SU-DHL-6 (cell line): ENCODE measurements at regions not wholly inside any gene's neighbourhood (a gene's known extent, or its start where the extent isn't known, plus 50 kb on each side); places are given as distances from the start of the nearest gene placed in this dataset.

Experiments used
- H2AFZ ChIP-seq: fragments of 200-600 bp; sonication (generic); 2 replicates; pipeline ENCODE4 v1.6.1; 2014; ENCODE audit warnings: low read depth, mild to moderate bottlenecking, moderate library complexity, mixed read lengths, antibody characterized with exemption, low read length; ENCODE audit not compliant: severe bottlenecking
- H3F3A ChIP-seq: fragments of 200-600 bp; shearing (Covaris generic); 2 replicates; pipeline ENCODE4 v1.6.0; 2016; ENCODE audit warnings: antibody characterized with exemption, mild to moderate bottlenecking; ENCODE audit not compliant: insufficient read depth
- H3K27ac ChIP-seq: fragments of 200-600 bp; sonication (generic); 2 replicates; pipeline ENCODE4 v1.5.1; 2016; ENCODE audit warnings: low read depth, mild to moderate bottlenecking, low read length, moderate library complexity, mixed read lengths
- H3K27me3 ChIP-seq: fragments of 200-600 bp; sonication (generic), shearing (Covaris generic); 2 replicates; pipeline ENCODE4 v1.6.0; 2014; ENCODE audit warnings: mild to moderate bottlenecking, low read length
- H3K36me3 ChIP-seq: fragments of 200-600 bp; sonication (generic); 2 replicates; pipeline ENCODE4 v1.6.1; 2014; ENCODE audit warnings: mild to moderate bottlenecking, low read length, mixed read lengths
- H3K4me2 ChIP-seq: fragments of 300-600, 200-600 bp; shearing (Covaris generic), sonication (generic); 2 replicates; pipeline ENCODE4 v1.6.0; 2014; ENCODE audit warnings: low read length, low read depth, mild to moderate bottlenecking; ENCODE audit not compliant: poor library complexity, severe bottlenecking
- H3K4me3 ChIP-seq: fragments of 200-600 bp; sonication (generic); 2 replicates; pipeline ENCODE4 v1.5.1; 2014; ENCODE audit warnings: antibody characterized with exemption, low read length, mild to moderate bottlenecking, mixed read lengths; ENCODE audit not compliant: insufficient read depth, poor library complexity, severe bottlenecking
- H3K79me2 ChIP-seq: fragments of 200-600 bp; sonication (generic); 2 replicates; pipeline ENCODE4 v1.6.1; 2014; ENCODE audit warnings: mild to moderate bottlenecking, low read length, moderate library complexity; ENCODE audit not compliant: insufficient read depth
- H3K9ac ChIP-seq: fragments of 200-600 bp; sonication (generic); 2 replicates; pipeline ENCODE4 v1.7.0; 2014; ENCODE audit warnings: mild to moderate bottlenecking, low read length
- H3K9me2 ChIP-seq: fragments of 200-600 bp; sonication (generic); replicated peaks from 2 replicates; pipeline ENCODE4 v1.6.1; 2014; ENCODE audit warnings: low read length; ENCODE audit not compliant: insufficient read depth
- H3K9me3 ChIP-seq: fragments of 200-600 bp; sonication (generic); 2 replicates; pipeline ENCODE4 v1.6.1; 2014; ENCODE audit warnings: low read length, mixed read lengths; ENCODE audit not compliant: insufficient read depth
- H4K20me1 ChIP-seq: fragments of 200-600 bp; sonication (generic); 2 replicates; pipeline ENCODE4 v1.6.1; 2014; ENCODE audit warnings: low read depth, mild to moderate bottlenecking, antibody characterized with exemption, low read length, moderate library complexity, mixed read lengths
- CTCF ChIP-seq: fragments of 200-600 bp; sonication (generic); IDR thresholded peaks from one replicate; pipeline ENCODE4 v1.5.1; 2017; ENCODE audit warnings: antibody characterized with exemption, mild to moderate bottlenecking, low read length, moderate library complexity; ENCODE audit not compliant: insufficient read depth, poor library complexity, severe bottlenecking
- EZH2phosphoT487 ChIP-seq: fragments of 200-600 bp; sonication (generic), shearing (Covaris generic); conservative IDR thresholded peaks from 2 replicates; pipeline ENCODE4 v1.6.1; 2018; ENCODE audit warnings: mild to moderate bottlenecking, antibody characterized with exemption, low read length, moderate library complexity, mixed read lengths

- no peaks in the 10 kb centered on the region for H3K36me3 ChIP-seq
- H3K4me2 ChIP-seq, result no peak overlapping the region
- H3K4me3 ChIP-seq, result no peak overlapping the region
- H3F3A ChIP-seq, result no peaks in the 10 kb centered on the region; the same call in 1 of the 2 replicates
- H3K27ac ChIP-seq, result no peak overlapping the region
- no peak overlapping the region for H2AFZ ChIP-seq
- no peaks in the 10 kb centered on the region for H3K27me3 ChIP-seq
- TF ChIP-seq CTCF (no peak), EZH2phosphoT487 (no peak)
- no peaks in the 10 kb centered on the region for H3K9me3 ChIP-seq
- no peaks in the 10 kb centered on the region for H3K9me2 ChIP-seq
- no peak overlapping the region for H3K9ac ChIP-seq
- H4K20me1 ChIP-seq, result no peaks in the 10 kb centered on the region
- no peaks in the 10 kb centered on the region for H3K79me2 ChIP-seq
Observed at GRCh38 chr1:193569096-193569982, 382.9 kb upstream of the B3GALT2 start.

- no peaks in the 10 kb centered on the region for H4K20me1 ChIP-seq
- H3K9me3 ChIP-seq, result no peaks in the 10 kb centered on the region
- no peaks in the 10 kb centered on the region for H3K27me3 ChIP-seq
- H3K36me3 ChIP-seq, result no peaks in the 10 kb centered on the region
- no peak overlapping the region for H3K4me2 ChIP-seq
- no peak overlapping the region for H3K27ac ChIP-seq
- no peak overlapping the region for H3K4me3 ChIP-seq
- H3K79me2 ChIP-seq, result no peaks in the 10 kb centered on the region
- H3K9me2 ChIP-seq, result no peaks in the 10 kb centered on the region
- no peak overlapping the region for H2AFZ ChIP-seq
- H3F3A ChIP-seq, result no peaks in the 10 kb centered on the region; the same call in 1 of the 2 replicates
- no peak for TF ChIP-seq EZH2phosphoT487
- TF ChIP-seq CTCF, result no peak
- no peak overlapping the region for H3K9ac ChIP-seq
Observed at GRCh38 chr1:193568512-193568911, 382.1 kb upstream of the B3GALT2 start.

- Histone ChIP-seq H3K4me2 (no peak overlapping the region), H3K4me3 (no peak overlapping the region), H3K27me3 (no peaks in the 10 kb centered on the region), H3K27ac (no peak overlapping the region), H3F3A (no peaks in the 10 kb centered on the region; the same call in 1 of the 2 replicates), H3K36me3 (no peaks in the 10 kb centered on the region), H3K79me2 (no peaks in the 10 kb centered on the region), H4K20me1 (no peaks in the 10 kb centered on the region), H3K9ac (no peak overlapping the region), H3K9me3 (no peaks in the 10 kb centered on the region), H2AFZ (peak overlapping the region; percentile 40), H3K9me2 (no peaks in the 10 kb centered on the region)
- TF ChIP-seq CTCF, result no peak
- TF ChIP-seq EZH2phosphoT487, result no peak
Observed at GRCh38 chr1:193567937-193568336, 381.5 kb upstream of the B3GALT2 start.
